OCI-LY3 (cell line): ENCODE measurements at regions not wholly inside any gene's neighbourhood (a gene's known extent, or its start where the extent isn't known, plus 50 kb on each side); places are given as distances from the start of the nearest gene placed in this dataset.

ENCODE experiments used
- EZH2phosphoT487 ChIP-seq: fragments of 200-600 bp; shearing (Covaris generic); IDR thresholded peaks from 2 replicates; pipeline ENCODE4 v1.6.1; 2018; ENCODE audit warnings: antibody characterized with exemption, mixed run types, low read depth
- TF ChIP-seq, protein P1 (sequence below): fragments of 200-600, 300-600 bp; sonication (generic); IDR thresholded peaks from 2 replicates; pipeline ENCODE4 v1.5.1; 2014; ENCODE audit warnings: antibody characterized with exemption, low read length, low read depth

DNA sequence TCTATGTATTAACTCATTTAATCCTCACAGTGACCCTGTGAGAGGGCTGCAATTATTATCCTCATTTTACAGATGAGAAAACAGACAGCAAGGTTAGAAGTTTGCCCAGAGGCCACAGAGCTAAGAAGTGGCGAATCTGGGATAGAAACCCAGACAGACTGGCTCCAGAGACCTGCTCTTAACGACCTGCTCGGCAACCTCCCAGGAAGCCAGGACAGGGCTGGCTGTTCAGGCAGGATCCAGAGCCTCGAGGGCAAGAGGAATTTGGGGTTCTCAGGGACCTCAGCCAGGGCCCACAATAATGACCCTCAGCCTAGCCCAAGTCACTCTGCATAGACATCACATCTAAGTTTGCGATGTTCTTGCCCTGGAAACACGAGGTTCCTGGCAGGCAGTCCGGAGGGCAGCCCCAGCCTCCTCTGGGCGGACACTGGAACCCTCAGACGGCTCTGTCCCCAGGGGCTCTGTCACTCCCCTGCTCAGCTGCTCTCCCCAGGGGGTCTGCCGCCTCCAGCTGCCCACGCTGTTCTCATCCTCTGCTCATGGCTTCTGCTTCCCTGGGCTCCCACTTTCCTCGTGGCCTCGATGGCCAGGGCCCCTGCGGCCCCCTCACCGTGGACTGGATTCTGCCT, 138.5 kb upstream of the ERCC6L2 start:
- TF ChIP-seq, protein P1, sequence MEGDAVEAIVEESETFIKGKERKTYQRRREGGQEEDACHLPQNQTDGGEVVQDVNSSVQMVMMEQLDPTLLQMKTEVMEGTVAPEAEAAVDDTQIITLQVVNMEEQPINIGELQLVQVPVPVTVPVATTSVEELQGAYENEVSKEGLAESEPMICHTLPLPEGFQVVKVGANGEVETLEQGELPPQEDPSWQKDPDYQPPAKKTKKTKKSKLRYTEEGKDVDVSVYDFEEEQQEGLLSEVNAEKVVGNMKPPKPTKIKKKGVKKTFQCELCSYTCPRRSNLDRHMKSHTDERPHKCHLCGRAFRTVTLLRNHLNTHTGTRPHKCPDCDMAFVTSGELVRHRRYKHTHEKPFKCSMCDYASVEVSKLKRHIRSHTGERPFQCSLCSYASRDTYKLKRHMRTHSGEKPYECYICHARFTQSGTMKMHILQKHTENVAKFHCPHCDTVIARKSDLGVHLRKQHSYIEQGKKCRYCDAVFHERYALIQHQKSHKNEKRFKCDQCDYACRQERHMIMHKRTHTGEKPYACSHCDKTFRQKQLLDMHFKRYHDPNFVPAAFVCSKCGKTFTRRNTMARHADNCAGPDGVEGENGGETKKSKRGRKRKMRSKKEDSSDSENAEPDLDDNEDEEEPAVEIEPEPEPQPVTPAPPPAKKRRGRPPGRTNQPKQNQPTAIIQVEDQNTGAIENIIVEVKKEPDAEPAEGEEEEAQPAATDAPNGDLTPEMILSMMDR, result no peak
- TF ChIP-seq EZH2phosphoT487, result no peak
